ENCODE measurements at regions not wholly inside any gene's neighbourhood (a gene's known extent, or its start where the extent isn't known, plus 50 kb on each side); places are given as distances from the start of the nearest gene placed in this dataset.

GRCh38 chr14:42523666-42524065, 917.0 kb downstream of the LRFN5 start:
- TF ChIP-seq, protein P1, sequence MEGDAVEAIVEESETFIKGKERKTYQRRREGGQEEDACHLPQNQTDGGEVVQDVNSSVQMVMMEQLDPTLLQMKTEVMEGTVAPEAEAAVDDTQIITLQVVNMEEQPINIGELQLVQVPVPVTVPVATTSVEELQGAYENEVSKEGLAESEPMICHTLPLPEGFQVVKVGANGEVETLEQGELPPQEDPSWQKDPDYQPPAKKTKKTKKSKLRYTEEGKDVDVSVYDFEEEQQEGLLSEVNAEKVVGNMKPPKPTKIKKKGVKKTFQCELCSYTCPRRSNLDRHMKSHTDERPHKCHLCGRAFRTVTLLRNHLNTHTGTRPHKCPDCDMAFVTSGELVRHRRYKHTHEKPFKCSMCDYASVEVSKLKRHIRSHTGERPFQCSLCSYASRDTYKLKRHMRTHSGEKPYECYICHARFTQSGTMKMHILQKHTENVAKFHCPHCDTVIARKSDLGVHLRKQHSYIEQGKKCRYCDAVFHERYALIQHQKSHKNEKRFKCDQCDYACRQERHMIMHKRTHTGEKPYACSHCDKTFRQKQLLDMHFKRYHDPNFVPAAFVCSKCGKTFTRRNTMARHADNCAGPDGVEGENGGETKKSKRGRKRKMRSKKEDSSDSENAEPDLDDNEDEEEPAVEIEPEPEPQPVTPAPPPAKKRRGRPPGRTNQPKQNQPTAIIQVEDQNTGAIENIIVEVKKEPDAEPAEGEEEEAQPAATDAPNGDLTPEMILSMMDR (IDR thresholded peaks at IDR 0.05) = no peak
- TF ChIP-seq POLR2A (IDR thresholded peaks at IDR 0.05) = no peak
